ENCODE measurements at regions not wholly inside any gene's neighbourhood (a gene's known extent, or its start where the extent isn't known, plus 50 kb on each side); places are given as distances from the start of the nearest gene placed in this dataset.

GRCh38 chr7:10632712-10633111 lies 341.0 kb upstream of the PHF14 start:
- in situ Hi-C loops (cut with MboI; ENCODE audit: low sequenced_read_pairs): no loop called here
- no peak overlapping the region for H3K4ac ChIP-seq (ENCODE audit: low read depth, low read length)
- H2AFZ ChIP-seq (replicated peaks; ENCODE audit: low read length, poor library complexity): no peak overlapping the region
- H3K9ac ChIP-seq (ENCODE audit: low read depth, low read length): no peak overlapping the region
- CTCF ChIA-PET: no interaction called here
- TF ChIP-seq RAD21 (IDR thresholded peaks at IDR 0.05; ENCODE audit: low read length) (no peak), CTCF (conservative IDR thresholded peaks at IDR 0.05; ENCODE audit: low read depth, low read length) (no peak), NFE2L2 (IDR thresholded peaks at IDR 0.05; ENCODE audit: low read depth, low read length) (no peak), BHLHE40 (IDR thresholded peaks at IDR 0.05; ENCODE audit: low read depth, low read length) (no peak), RCOR1 (IDR thresholded peaks at IDR 0.05; ENCODE audit: insufficient replicate concordance, low read length) (no peak), MAZ (IDR thresholded peaks at IDR 0.05; ENCODE audit: borderline replicate concordance, low read depth, low read length) (no peak), USF2 (IDR thresholded peaks at IDR 0.05; ENCODE audit: low read depth, low read length) (no peak), SMC3 (IDR thresholded peaks at IDR 0.05; ENCODE audit: low read depth, low read length) (no peak), RFX5 (IDR thresholded peaks at IDR 0.05; ENCODE audit: low read depth, low read length) (no peak), MAFK (IDR thresholded peaks at IDR 0.05; ENCODE audit: low read depth, low read length) (no peak)
- TF ChIP-seq, protein P1, sequence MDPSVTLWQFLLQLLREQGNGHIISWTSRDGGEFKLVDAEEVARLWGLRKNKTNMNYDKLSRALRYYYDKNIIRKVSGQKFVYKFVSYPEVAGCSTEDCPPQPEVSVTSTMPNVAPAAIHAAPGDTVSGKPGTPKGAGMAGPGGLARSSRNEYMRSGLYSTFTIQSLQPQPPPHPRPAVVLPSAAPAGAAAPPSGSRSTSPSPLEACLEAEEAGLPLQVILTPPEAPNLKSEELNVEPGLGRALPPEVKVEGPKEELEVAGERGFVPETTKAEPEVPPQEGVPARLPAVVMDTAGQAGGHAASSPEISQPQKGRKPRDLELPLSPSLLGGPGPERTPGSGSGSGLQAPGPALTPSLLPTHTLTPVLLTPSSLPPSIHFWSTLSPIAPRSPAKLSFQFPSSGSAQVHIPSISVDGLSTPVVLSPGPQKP (IDR thresholded peaks at IDR 0.05; ENCODE audit: borderline replicate concordance, low read depth, low read length): no peak
- dilution Hi-C loops (cut with HindIII; ENCODE audit: low sequenced_read_pairs, unreplicated experiment): no loop called here
- no peak overlapping the region for H3K23ac ChIP-seq (ENCODE audit: low read depth, low read length)
- no peak overlapping the region for H2BK5ac ChIP-seq (ENCODE audit: low read depth, low read length, poor library complexity, severe bottlenecking)
- no peak overlapping the region for H3K56ac ChIP-seq (ENCODE audit: extremely low read depth, insufficient read depth, low read length)
- H3K27me3 ChIP-seq (ENCODE audit: control insufficient read depth, insufficient read depth, low read length): no peaks in the 10 kb centered on the region
- BruUV-seq (replicated peaks): no TSS peak
- no peaks in the 10 kb centered on the region for H4K20me1 ChIP-seq (ENCODE audit: insufficient read depth, low read length)
- no CpG with 5 or more reads among the region's 1 CpG for WGBS, 2 experiments (ENCODE audit: extremely low coverage in 2 of 2, insufficient read length in 1 of 2)
- intact Hi-C loops (cut with micrococcal nuclease): no loop called here
- no peak for DNase-seq
- no peaks in the 10 kb centered on the region for H3K4me1 ChIP-seq (ENCODE audit: control insufficient read depth, insufficient read depth, low read length)
- H2BK15ac ChIP-seq (ENCODE audit: low read depth, low read length): no peak overlapping the region
- no peak for ATAC-seq (ENCODE audit: low read depth)
- H4K91ac ChIP-seq (ENCODE audit: insufficient read depth, low read depth, low read length): no peak overlapping the region
- no peak overlapping the region for H4K5ac ChIP-seq (ENCODE audit: low read depth, low read length)
- H3K79me1 ChIP-seq (ENCODE audit: low read depth in 1 of 2, low read length in 2 of 2): no peaks in the 10 kb centered on the region
- H4K8ac ChIP-seq (ENCODE audit: low read depth in 2 of 2, low read length in 2 of 2): no peak overlapping the region
- no peaks in the 10 kb centered on the region for H3K9me1 ChIP-seq (ENCODE audit: insufficient read depth, low read length)
- POLR2A ChIA-PET (ENCODE audit: unreplicated experiment): no interaction called here
- no peak overlapping the region for H3K4me3 ChIP-seq (ENCODE audit: insufficient read depth, low read depth, low read length)
- no peaks in the 10 kb centered on the region; the same call in 1 of the 2 replicates for H3K9me3 ChIP-seq (ENCODE audit: control insufficient read depth, insufficient read depth, low read length)
- H2BK120ac ChIP-seq (ENCODE audit: low read depth, low read length): no peak overlapping the region
- H3K18ac ChIP-seq (ENCODE audit: low read depth, low read length): no peak overlapping the region
- H3K36me3 ChIP-seq (ENCODE audit: control insufficient read depth, insufficient read depth, low read length): no peaks in the 10 kb centered on the region
- no peak overlapping the region for H3K27ac ChIP-seq (ENCODE audit: insufficient read depth, low read length)
- H3K14ac ChIP-seq (replicated peaks; ENCODE audit: low read depth, low read length): no peak overlapping the region
- H2AK5ac ChIP-seq (ENCODE audit: low read depth, low read length): no peak overlapping the region
- H2BK20ac ChIP-seq (ENCODE audit: low read depth, low read length): no peak overlapping the region
- no peak overlapping the region for H3K4me2 ChIP-seq (ENCODE audit: low read depth, low read length)
- H2AK9ac ChIP-seq (replicated peaks; ENCODE audit: low read depth, low read length, poor library complexity): no peak overlapping the region

Measured in IMR-90 (cell line).